ENCODE measurements at regions not wholly inside any gene's neighbourhood (a gene's known extent, or its start where the extent isn't known, plus 50 kb on each side); places are given as distances from the start of the nearest gene placed in this dataset.

DNA sequence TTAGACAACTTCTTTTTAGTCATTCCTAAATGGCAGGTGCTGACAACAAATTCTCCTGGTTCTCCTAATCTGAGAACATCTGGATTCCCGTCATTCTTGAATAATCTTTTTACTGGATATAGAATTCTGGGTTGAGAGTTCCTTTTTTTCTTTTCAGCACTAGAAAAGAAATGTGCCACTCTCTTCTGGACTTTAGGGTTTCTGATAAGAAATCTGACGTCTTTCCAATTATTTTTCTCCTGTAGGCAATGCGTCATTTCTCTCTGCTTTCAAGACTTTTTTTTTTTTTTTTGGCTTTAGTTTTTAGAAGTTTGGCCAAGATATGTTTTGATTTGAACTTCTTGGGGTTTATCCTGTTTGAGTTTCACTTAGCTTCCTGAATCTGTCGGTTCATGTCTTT, 66.1 kb upstream of the RNF24 start:
- Histone ChIP-seq H3K9me3 (no peaks in the 10 kb centered on the region), H3K4me3 (no peak overlapping the region), H3K27ac (no peak overlapping the region), H3K4me1 (peaks cover 6 to 46% (median 20%) of the 10 kb centered on the region in 4 donors), H3K27me3 (no peaks in the 10 kb centered on the region), H3K36me3 (no peaks in the 10 kb centered on the region)
- TF ChIP-seq, protein P1, sequence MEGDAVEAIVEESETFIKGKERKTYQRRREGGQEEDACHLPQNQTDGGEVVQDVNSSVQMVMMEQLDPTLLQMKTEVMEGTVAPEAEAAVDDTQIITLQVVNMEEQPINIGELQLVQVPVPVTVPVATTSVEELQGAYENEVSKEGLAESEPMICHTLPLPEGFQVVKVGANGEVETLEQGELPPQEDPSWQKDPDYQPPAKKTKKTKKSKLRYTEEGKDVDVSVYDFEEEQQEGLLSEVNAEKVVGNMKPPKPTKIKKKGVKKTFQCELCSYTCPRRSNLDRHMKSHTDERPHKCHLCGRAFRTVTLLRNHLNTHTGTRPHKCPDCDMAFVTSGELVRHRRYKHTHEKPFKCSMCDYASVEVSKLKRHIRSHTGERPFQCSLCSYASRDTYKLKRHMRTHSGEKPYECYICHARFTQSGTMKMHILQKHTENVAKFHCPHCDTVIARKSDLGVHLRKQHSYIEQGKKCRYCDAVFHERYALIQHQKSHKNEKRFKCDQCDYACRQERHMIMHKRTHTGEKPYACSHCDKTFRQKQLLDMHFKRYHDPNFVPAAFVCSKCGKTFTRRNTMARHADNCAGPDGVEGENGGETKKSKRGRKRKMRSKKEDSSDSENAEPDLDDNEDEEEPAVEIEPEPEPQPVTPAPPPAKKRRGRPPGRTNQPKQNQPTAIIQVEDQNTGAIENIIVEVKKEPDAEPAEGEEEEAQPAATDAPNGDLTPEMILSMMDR (IDR thresholded peaks at IDR 0.05), result no peak
- TF ChIP-seq EP300 (IDR thresholded peaks at IDR 0.05), result no peak
- TF ChIP-seq POLR2AphosphoS5 (IDR thresholded peaks at IDR 0.05), result no peak
- no peak for TF ChIP-seq POLR2A (IDR thresholded peaks at IDR 0.05)
- intact Hi-C loops (cut with DNase I; ENCODE audit: low total_unique reads), result loop anchor here (10.0 kb wide), 1 partner anchor 67 kb away; the partner anchor contains the start of gene RNF24
- no peak for DNase-seq
- 64 to 73% (median 67%) methylated on average over 4 of the region's 4 CpGs for WGBS, 5 donors

- no peaks in the 10 kb centered on the region for H3K36me3 ChIP-seq
- H3K9me3 ChIP-seq, result no peaks in the 10 kb centered on the region
- intact Hi-C loops (cut with DNase I; ENCODE audit: low total_unique reads), result no loop called here
- DNase-seq, result peak in 1 of 2 donors; percentile 81
- H3K27me3 ChIP-seq, result no peaks in the 10 kb centered on the region
- TF ChIP-seq, protein P1 (IDR thresholded peaks at IDR 0.05), result no peak
- no peak for TF ChIP-seq POLR2A (IDR thresholded peaks at IDR 0.05)
- no peak for TF ChIP-seq EP300 (IDR thresholded peaks at IDR 0.05)
- TF ChIP-seq POLR2AphosphoS5 (IDR thresholded peaks at IDR 0.05), result no peak
- peaks cover 0 to 20% (median 6%) of the 10 kb centered on the region in 4 donors for H3K4me1 ChIP-seq
- no peak overlapping the region for H3K27ac ChIP-seq
- H3K4me3 ChIP-seq, result no peak overlapping the region
- 18 to 50% (median 30%) methylated on average over 3 of the region's 3 CpGs for WGBS, 5 donors
Observed at GRCh38 chr20:4076671-4077070, 61.3 kb upstream of the RNF24 start.

GRCh38 chr20:4076033-4076432, 60.7 kb upstream of the RNF24 start:
- no peaks in the 10 kb centered on the region for H3K27me3 ChIP-seq
- no peak for DNase-seq
- no peaks in the 10 kb centered on the region for H3K36me3 ChIP-seq
- 67 to 77% (median 71%) methylated on average over 3 of the region's 3 CpGs for WGBS, 5 donors
- no peaks in the 10 kb centered on the region for H3K9me3 ChIP-seq
- H3K4me1 ChIP-seq, result peaks cover 0 to 24% (median 6%) of the 10 kb centered on the region in 4 donors
- intact Hi-C loops (cut with DNase I; ENCODE audit: low total_unique reads), result no loop called here
- H3K27ac ChIP-seq, result no peak overlapping the region
- TF ChIP-seq POLR2AphosphoS5 (IDR thresholded peaks at IDR 0.05), result no peak
- no peak for TF ChIP-seq EP300 (IDR thresholded peaks at IDR 0.05)
- H3K4me3 ChIP-seq, result no peak overlapping the region

DNA sequence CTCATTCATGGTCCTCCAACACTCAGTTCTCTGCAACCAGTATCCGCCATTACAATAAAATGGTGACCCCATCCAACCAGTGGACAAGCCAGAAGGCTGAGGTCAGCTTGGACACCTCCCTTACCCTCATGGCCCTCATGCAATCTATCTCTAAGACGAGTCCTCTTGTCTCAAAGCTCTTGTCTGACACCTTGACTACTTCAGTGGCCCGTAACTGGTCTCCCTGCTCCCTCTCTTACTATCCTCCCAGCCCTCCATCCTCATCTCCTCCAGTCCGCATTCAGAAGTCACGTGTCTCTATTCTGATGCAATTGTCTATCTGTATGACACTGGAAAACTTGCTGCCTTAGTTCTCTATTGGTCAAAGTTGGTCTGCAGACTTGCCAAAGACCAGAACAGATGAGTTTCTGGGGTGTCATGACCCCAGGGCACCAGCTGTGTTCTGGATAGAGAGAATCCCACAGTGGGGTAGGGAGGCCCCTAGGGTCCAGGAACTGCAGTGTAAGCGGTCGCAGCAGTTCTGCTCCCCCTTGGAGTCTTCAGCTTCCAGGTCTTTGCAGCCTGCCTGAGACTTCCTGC, 59.6 kb upstream of the RNF24 start:
- Histone ChIP-seq H3K4me1 (peaks cover 0 to 34% (median 8%) of the 10 kb centered on the region in 4 donors), H3K27ac (no peak overlapping the region), H3K27me3 (no peaks in the 10 kb centered on the region), H3K36me3 (no peaks in the 10 kb centered on the region), H3K4me3 (no peak overlapping the region), H3K9me3 (no peaks in the 10 kb centered on the region)
- WGBS, 5 donors, result 74 to 86% (median 80%) methylated on average over 6 to 7 of the region's 7 CpGs
- TF ChIP-seq POLR2AphosphoS5 (IDR thresholded peaks at IDR 0.05), result no peak
- TF ChIP-seq, protein P1 (IDR thresholded peaks at IDR 0.05), result no peak
- no peak for TF ChIP-seq POLR2A (IDR thresholded peaks at IDR 0.05)
- intact Hi-C loops (cut with DNase I; ENCODE audit: low total_unique reads), result no loop called here
- DNase-seq, result no peak
